BJ (cell line): ENCODE measurements at regions not wholly inside any gene's neighbourhood (a gene's known extent, or its start where the extent isn't known, plus 50 kb on each side); places are given as distances from the start of the nearest gene placed in this dataset.

Experiments used
- CTCF ChIA-PET: fragments of 350-600 bp; formaldehyde crosslinking; extraction: SDS; loops from one replicate; lab custom pipeline; 2021; ENCODE audit warnings: antibody characterized with exemption, inconsistent platforms; lab: Yijun Ruan, JAX
- POLR2A ChIA-PET: fragments of 300-600 bp; sonication (Branson Sonifier 250); formaldehyde crosslinking; extraction: SDS; loops from one replicate; lab custom pipeline; 2021; ENCODE audit warnings: antibody characterized with exemption; lab: Charles Lee
- DNase-seq: peaks from one replicate; pipeline ENCODE4 v3.0.0-alpha.2; 2011; ENCODE audit warnings: low read depth
- H3K27me3 ChIP-seq: 2 replicates; pipeline ENCODE4 v1.6.0; 2011; ENCODE audit warnings: low read length; ENCODE audit not compliant: control insufficient read depth, insufficient read depth
- H3K36me3 ChIP-seq: 2 replicates; pipeline ENCODE4 v1.5.1; 2011; ENCODE audit warnings: low read length; ENCODE audit not compliant: control insufficient read depth, insufficient read depth
- H3K4me3 ChIP-seq: 2 replicates; pipeline ENCODE4 v1.5.1; 2011; ENCODE audit warnings: low read depth, mild to moderate bottlenecking, control low read depth, low read length
- TF ChIP-seq, protein P1 (sequence below): IDR thresholded peaks from 2 replicates; pipeline ENCODE4 v1.5.1; 2011; ENCODE audit warnings: low read depth, mild to moderate bottlenecking, control low read depth, inconsistent platforms, low read length, moderate library complexity; ENCODE audit not compliant: insufficient read depth

- no peaks in the 10 kb centered on the region for H3K36me3 ChIP-seq
- ChIA-PET CTCF (no interaction called here), POLR2A (interaction anchor here (0.7 kb wide), 1 partner anchor 54 kb away, joined by 3 read pairs; no protein-coding TSS in a partner anchor)
- TF ChIP-seq, protein P1, sequence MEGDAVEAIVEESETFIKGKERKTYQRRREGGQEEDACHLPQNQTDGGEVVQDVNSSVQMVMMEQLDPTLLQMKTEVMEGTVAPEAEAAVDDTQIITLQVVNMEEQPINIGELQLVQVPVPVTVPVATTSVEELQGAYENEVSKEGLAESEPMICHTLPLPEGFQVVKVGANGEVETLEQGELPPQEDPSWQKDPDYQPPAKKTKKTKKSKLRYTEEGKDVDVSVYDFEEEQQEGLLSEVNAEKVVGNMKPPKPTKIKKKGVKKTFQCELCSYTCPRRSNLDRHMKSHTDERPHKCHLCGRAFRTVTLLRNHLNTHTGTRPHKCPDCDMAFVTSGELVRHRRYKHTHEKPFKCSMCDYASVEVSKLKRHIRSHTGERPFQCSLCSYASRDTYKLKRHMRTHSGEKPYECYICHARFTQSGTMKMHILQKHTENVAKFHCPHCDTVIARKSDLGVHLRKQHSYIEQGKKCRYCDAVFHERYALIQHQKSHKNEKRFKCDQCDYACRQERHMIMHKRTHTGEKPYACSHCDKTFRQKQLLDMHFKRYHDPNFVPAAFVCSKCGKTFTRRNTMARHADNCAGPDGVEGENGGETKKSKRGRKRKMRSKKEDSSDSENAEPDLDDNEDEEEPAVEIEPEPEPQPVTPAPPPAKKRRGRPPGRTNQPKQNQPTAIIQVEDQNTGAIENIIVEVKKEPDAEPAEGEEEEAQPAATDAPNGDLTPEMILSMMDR = no peak
- no peak for DNase-seq
- H3K27me3 ChIP-seq = no peaks in the 10 kb centered on the region
- H3K4me3 ChIP-seq = no peak overlapping the region
Observed at GRCh38 chr2:133837441-133838094, 269.3 kb upstream of the NCKAP5 start.

DNA sequence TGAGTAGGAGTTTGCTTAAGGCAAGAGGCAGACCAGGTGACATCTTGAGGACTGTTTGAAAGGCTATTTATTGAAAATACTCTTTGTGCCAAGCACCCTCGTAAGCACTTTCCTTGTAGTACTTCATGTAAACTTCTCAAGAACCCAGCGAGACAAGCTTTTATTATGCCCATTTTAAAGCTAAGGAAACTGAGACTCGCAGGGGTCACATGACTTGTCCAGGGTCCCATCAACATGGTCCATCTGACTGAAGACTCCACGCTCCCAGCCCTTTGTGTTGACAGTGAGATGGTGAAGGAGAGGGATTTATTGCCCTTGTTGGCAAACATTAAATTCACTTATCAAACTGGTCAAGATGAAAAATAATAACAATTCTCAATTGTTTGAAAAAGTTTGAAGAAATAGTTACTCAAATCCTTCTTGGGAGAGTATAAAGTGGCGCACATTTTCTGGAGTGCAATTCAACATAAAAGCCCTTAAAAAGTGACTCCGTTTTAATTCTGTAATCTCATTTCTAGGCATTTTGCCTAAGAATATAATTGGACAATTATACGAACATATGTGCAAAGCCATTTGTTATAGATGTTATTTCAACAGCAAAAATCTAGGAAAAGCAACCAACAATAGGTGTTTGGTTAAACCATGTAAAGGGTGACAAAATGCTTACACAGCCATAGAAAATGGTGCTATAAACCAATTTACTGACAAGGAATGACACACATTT is 270.5 kb upstream of the NCKAP5 start:
- Histone ChIP-seq H3K36me3 (no peaks in the 10 kb centered on the region), H3K27me3 (no peaks in the 10 kb centered on the region), H3K4me3 (no peak overlapping the region)
- POLR2A ChIA-PET = no interaction called here
- CTCF ChIA-PET = interaction anchor here (0.6 kb wide), 1 partner anchor 356 kb away, joined by 3 read pairs; no protein-coding TSS in a partner anchor
- DNase-seq = no peak
- TF ChIP-seq, protein P1 = no peak

DNA sequence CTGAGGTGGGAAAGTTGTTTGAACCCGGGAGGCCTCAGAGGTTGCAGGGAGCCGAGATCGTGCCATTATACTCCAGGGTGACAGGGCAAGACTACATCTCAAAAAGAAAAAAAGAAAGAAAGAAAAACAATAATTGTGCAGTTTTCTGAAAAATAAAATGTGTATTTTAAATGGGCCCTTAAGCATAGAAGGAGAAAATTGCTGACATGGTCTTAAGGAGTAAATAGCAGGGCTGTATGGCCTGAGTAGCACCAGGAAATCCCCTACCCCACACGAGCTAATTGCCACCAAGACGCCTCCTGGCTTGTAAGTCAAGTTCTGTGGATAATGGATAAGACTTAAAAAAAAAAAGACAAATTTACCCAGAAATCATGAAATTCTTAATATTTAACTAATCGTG is 271.4 kb upstream of the NCKAP5 start:
- TF ChIP-seq, protein P1 = no peak
- Histone ChIP-seq H3K4me3 (no peak overlapping the region), H3K27me3 (no peaks in the 10 kb centered on the region), H3K36me3 (no peaks in the 10 kb centered on the region)
- ChIA-PET POLR2A (no interaction called here), CTCF (no interaction called here)
- DNase-seq = no peak

GRCh38 chr2:133840761-133841160 is 272.5 kb upstream of the NCKAP5 start:
- TF ChIP-seq, protein P1 = no peak
- Histone ChIP-seq H3K36me3 (no peaks in the 10 kb centered on the region), H3K27me3 (no peaks in the 10 kb centered on the region), H3K4me3 (no peak overlapping the region)
- no peak for DNase-seq
- ChIA-PET CTCF (interaction anchor here (0.6 kb wide), 3 partner anchors 272 to 1492 kb away, joined by 3 to 4 read pairs (median 4); partner anchors contain the start of gene NCKAP5), POLR2A (no interaction called here)

DNA sequence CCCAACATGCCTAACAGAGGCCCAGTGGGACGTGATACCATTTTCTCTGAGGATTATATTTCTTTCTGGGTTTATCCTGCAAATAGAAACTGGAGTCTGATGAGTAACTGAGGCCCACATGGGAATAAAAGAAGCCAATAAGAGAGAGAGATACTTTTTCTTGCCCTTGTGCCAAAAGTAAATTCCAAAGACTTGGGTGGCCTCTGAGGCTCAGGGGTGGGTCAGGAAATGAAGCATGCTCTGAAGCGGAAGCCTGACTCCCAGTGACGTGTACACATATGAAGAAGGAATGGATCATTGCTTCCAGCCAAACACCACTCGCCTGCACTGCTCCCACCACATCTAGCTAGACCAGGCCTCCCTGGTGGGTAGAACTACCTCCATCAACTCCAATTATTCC is 273.6 kb upstream of the NCKAP5 start:
- ChIA-PET POLR2A (no interaction called here), CTCF (interaction anchor here (2.1 to 2.2 kb wide), 2 partner anchors 10 to 62 kb away, joined by 5 to 7 read pairs; no protein-coding TSS in a partner anchor)
- DNase-seq = peak; percentile 78
- TF ChIP-seq, protein P1 = no peak
- H3K27me3 ChIP-seq = no peaks in the 10 kb centered on the region
- no peaks in the 10 kb centered on the region for H3K36me3 ChIP-seq
- H3K4me3 ChIP-seq = no peak overlapping the region
